ENCODE measurements at regions not wholly inside any gene's neighbourhood (a gene's known extent, or its start where the extent isn't known, plus 50 kb on each side); places are given as distances from the start of the nearest gene placed in this dataset.

DNA sequence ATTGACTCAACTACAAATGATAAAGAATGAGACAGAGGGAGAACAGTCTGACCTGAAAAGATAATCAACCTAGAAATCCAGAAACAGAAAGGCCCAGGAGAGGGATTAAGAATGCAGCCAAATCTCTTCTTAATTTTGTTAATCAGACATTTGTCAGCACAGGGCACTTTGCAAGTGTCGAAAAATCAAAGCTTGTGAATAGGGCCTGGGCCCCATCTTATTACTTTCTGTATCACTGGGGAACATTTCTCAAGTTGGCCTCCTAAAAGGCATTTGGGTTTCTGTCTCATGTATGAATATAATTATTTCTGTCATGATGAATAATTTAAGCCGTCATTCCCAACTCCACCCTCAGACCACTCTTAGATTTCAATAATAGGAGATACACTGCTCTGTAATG is 308.4 kb upstream of the PRKCQ start (continued):
- TF ChIP-seq, protein P1, sequence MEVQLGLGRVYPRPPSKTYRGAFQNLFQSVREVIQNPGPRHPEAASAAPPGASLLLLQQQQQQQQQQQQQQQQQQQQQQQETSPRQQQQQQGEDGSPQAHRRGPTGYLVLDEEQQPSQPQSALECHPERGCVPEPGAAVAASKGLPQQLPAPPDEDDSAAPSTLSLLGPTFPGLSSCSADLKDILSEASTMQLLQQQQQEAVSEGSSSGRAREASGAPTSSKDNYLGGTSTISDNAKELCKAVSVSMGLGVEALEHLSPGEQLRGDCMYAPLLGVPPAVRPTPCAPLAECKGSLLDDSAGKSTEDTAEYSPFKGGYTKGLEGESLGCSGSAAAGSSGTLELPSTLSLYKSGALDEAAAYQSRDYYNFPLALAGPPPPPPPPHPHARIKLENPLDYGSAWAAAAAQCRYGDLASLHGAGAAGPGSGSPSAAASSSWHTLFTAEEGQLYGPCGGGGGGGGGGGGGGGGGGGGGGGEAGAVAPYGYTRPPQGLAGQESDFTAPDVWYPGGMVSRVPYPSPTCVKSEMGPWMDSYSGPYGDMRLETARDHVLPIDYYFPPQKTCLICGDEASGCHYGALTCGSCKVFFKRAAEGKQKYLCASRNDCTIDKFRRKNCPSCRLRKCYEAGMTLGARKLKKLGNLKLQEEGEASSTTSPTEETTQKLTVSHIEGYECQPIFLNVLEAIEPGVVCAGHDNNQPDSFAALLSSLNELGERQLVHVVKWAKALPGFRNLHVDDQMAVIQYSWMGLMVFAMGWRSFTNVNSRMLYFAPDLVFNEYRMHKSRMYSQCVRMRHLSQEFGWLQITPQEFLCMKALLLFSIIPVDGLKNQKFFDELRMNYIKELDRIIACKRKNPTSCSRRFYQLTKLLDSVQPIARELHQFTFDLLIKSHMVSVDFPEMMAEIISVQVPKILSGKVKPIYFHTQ (CRISPR knock-in tag; IDR thresholded peaks at IDR 0.05): no peak
- TF ChIP-seq ARID4B (CRISPR knock-in tag; IDR thresholded peaks at IDR 0.05; ENCODE audit: borderline replicate concordance) (no peak), ZBTB21 (CRISPR knock-in tag; IDR thresholded peaks at IDR 0.05; ENCODE audit: borderline replicate concordance) (no peak)

DNA sequence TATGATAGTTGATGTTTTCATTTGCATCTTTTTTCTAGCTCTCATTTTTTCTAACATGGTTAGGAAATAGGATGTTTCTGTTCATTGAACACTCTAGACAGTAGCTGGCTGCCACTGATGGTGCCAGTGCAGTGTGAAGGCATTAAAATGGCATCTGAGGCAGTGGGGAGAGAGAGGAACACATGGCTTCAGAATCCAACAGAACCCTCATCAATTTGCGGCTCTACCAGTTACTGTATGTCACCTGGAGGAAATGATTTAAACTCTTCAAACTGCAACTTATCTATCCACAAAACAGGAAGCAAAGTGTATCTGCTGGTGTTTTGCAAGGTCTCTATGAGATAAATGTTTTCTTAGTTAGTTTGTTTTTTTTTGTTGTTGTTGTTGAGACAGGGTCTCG is 305.2 kb upstream of the PRKCQ start:
- POLR2A ChIA-PET: no interaction called here
- no peak overlapping the region for H3K27ac Mint-ChIP-seq
- TF ChIP-seq, protein P1 (CRISPR knock-in tag; IDR thresholded peaks at IDR 0.05): no peak
- no peak for TF ChIP-seq ZNF281 (CRISPR knock-in tag; IDR thresholded peaks at IDR 0.05)
- no peak for TF ChIP-seq TP53 (CRISPR knock-in tag; IDR thresholded peaks at IDR 0.05)
- no peak for TF ChIP-seq ZBTB21 (CRISPR knock-in tag; IDR thresholded peaks at IDR 0.05; ENCODE audit: borderline replicate concordance)
- no peak for TF ChIP-seq CBFB (CRISPR knock-in tag; IDR thresholded peaks at IDR 0.05; ENCODE audit: low read depth)
- TF ChIP-seq MXD4 (CRISPR knock-in tag; IDR thresholded peaks at IDR 0.05; ENCODE audit: borderline replicate concordance): no peak
- TF ChIP-seq, protein P2, sequence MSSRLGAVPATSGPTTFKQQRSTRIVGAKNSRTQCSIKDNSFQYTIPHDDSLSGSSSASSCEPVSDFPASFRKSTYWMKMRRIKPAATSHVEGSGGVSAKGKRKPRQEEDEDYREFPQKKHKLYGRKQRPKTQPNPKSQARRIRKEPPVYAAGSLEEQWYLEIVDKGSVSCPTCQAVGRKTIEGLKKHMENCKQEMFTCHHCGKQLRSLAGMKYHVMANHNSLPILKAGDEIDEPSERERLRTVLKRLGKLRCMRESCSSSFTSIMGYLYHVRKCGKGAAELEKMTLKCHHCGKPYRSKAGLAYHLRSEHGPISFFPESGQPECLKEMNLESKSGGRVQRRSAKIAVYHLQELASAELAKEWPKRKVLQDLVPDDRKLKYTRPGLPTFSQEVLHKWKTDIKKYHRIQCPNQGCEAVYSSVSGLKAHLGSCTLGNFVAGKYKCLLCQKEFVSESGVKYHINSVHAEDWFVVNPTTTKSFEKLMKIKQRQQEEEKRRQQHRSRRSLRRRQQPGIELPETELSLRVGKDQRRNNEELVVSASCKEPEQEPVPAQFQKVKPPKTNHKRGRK (CRISPR knock-in tag; IDR thresholded peaks at IDR 0.05; ENCODE audit: borderline replicate concordance): no peak
- no peak for TF ChIP-seq ATF6 (CRISPR knock-in tag; IDR thresholded peaks at IDR 0.05)
- H3K4me3 Mint-ChIP-seq: no peak overlapping the region
- CTCF ChIA-PET: no interaction called here
- H3K9me3 Mint-ChIP-seq: no peaks in the 10 kb centered on the region
- peaks cover 21% of the 10 kb centered on the region for H3K4me1 Mint-ChIP-seq
- DNase-seq (ENCODE audit: low spot score) (no peak), ATAC-seq (no peak)
- H3K27me3 Mint-ChIP-seq (ENCODE audit: low read depth): no peaks in the 10 kb centered on the region
- H3K36me3 Mint-ChIP-seq: no peaks in the 10 kb centered on the region
